Activated CD8-positive, alpha-beta memory T cell treated with anti-CD3 and anti-CD28 coated beads for 36 hours (primary cell): ENCODE measurements at regions not wholly inside any gene's neighbourhood (a gene's known extent, or its start where the extent isn't known, plus 50 kb on each side); places are given as distances from the start of the nearest gene placed in this dataset.

Experiments used
- CTCF ChIA-PET: fragments of 350-600 bp; sonication (Branson Sonifier 250); formaldehyde crosslinking; loops from one replicate; lab custom pipeline; 2021; ENCODE audit warnings: antibody characterized with exemption; lab: Charles Lee
- POLR2A ChIA-PET: fragments of 350-600 bp; sonication (Branson Sonifier 250); formaldehyde crosslinking; loops from one replicate; lab custom pipeline; 2021; ENCODE audit warnings: antibody characterized with exemption; lab: Charles Lee

GRCh38 chr5:9878206-9878605 is 248.1 kb upstream of the TAS2R1 start:
- ChIA-PET POLR2A (no interaction called here), CTCF (no interaction called here)

GRCh38 chr5:9877488-9877887 is 247.3 kb upstream of the TAS2R1 start:
- POLR2A ChIA-PET, result no interaction called here
- CTCF ChIA-PET, result no interaction called here

- POLR2A ChIA-PET, result no interaction called here
Measured at GRCh38 chr5:9876451-9876850, 246.3 kb upstream of the TAS2R1 start.

GRCh38 chr5:9869616-9870288 is 239.6 kb upstream of the TAS2R1 start:
- ChIA-PET POLR2A (no interaction called here), CTCF (no interaction called here)

More at GRCh38 chr5:9876451-9876850, 246.3 kb upstream of the TAS2R1 start:
- CTCF ChIA-PET, result no interaction called here

GRCh38 chr5:9865574-9865973 is 235.4 kb upstream of the TAS2R1 start:
- POLR2A ChIA-PET, result no interaction called here

DNA sequence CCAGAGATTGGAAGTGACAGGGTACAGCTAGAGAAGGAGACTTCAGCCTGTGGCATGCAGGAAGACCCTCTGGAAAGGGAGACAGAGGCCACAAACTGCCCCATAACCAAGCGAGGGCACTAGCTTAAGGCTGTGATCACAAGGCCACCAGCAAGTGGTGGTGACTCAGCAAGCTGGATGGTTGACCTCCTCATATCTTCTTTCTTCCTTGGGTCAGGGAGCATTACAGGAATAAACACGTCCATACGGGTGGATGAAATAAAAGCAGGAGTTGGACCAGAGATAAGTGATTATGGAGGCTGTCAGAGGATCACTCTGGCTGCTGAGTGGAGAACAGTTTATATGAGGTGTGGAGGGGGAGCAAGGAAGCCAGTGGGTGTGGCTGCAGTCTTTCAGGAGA is 234.6 kb upstream of the TAS2R1 start:
- POLR2A ChIA-PET, result no interaction called here
- CTCF ChIA-PET, result no interaction called here

More at GRCh38 chr5:9865574-9865973, 235.4 kb upstream of the TAS2R1 start:
- CTCF ChIA-PET, result no interaction called here

GRCh38 chr5:9863486-9863885 is 233.3 kb upstream of the TAS2R1 start:
- ChIA-PET CTCF (no interaction called here), POLR2A (no interaction called here)

DNA sequence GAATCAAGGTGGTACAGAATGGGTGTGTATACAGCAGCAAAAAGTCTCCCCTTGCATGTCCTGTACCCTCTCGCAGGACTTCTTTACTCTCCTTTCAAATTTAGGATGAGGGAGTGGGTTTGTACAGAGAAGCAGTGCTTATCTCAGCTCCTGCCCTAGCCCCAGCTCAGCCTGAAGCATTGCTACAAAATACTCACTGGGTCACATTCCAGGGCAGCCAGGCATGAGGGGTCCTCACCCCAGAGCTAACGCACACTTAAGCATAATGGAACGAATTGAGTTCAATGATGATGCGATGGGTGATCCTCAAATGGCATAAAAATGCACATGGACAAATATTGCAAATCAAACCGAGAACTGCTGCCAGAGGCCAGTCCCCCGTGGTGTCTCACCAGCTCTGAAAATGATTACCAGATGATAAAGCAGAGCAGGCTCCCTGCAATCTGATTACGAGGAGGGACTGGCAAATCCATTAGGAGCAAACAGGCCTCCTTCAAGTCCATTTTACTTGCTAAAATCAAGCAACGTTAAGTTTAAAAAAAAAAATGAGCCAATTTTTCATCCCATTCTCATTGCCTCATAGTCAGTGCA is 231.6 kb upstream of the TAS2R1 start:
- POLR2A ChIA-PET, result no interaction called here
- CTCF ChIA-PET, result no interaction called here

GRCh38 chr5:9859808-9860207 is 229.7 kb upstream of the TAS2R1 start:
- ChIA-PET CTCF (no interaction called here), POLR2A (interaction anchor here (0.6 kb wide), 1 partner anchor 42 kb away, joined by 5 read pairs; no protein-coding TSS in a partner anchor)

DNA sequence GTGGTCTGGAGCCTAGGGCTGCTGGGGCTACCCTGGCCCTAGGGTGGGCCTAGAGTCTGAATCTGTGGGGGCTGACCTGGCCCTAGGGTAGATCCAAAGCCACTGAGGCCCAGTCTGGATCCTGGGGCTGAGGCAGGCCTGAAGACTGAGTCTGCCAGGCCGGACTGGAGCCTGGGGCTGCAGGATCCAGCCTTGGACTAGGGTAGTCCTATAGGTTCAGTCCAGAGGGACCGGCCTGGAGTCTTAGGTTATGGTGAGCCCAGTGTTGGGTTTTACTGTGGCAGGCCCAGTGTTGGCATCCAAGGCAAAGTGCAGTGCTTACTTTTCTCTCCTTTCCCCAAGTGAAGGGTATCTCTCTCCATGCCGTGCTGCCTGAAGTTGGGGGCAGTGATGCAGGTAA is 227.9 kb upstream of the TAS2R1 start:
- CTCF ChIA-PET, result no interaction called here

GRCh38 chr5:9853309-9853708 is 223.2 kb upstream of the TAS2R1 start:
- ChIA-PET POLR2A (no interaction called here), CTCF (no interaction called here)

More for the DNA sequence above, 227.9 kb upstream of the TAS2R1 start:
- POLR2A ChIA-PET, result no interaction called here

DNA sequence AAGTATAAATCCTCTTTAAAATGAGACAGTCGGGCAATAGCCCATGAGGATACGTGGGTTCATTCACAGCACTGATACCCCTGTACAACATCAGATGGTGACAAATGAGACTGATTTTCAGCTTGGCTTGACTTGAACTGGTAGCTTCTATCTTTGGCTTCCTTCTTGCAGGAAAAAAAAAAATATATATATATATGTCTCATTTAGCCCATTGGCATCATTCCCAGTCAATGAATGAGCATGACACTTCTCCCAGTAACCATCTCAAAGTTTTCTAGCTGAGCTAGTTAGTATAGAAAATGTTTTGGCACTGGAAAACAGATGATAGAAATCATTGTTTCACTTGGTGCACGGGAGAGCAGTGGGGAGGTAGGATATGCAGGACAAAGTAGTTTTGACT is 222.5 kb upstream of the TAS2R1 start:
- POLR2A ChIA-PET, result no interaction called here

GRCh38 chr5:9851458-9851857 is 221.3 kb upstream of the TAS2R1 start:
- POLR2A ChIA-PET, result no interaction called here
- CTCF ChIA-PET, result no interaction called here

More for the DNA sequence above, 222.5 kb upstream of the TAS2R1 start:
- CTCF ChIA-PET, result no interaction called here

DNA sequence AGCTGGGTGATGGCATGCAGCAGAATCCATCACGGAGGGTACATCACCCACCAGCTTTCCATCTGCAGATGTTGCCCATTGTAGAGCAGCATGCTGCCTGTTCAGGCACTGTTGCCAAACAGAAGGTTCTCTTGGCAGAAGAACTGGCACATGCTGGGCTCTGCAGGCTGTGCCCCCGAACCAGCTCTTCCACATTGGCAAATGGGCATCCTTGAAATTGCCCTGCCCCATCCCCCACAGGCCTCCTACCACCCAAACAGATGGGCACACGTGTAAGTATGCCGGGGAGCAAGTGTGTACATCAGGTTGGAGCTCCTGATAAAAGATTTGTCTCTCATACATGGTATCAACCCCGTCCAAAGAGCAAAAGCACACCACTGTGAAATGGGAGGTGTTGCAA is 220.3 kb upstream of the TAS2R1 start:
- CTCF ChIA-PET, result no interaction called here

GRCh38 chr5:9847631-9848030 is 217.5 kb upstream of the TAS2R1 start:
- ChIA-PET POLR2A (no interaction called here), CTCF (no interaction called here)

More for the DNA sequence above, 220.3 kb upstream of the TAS2R1 start:
- POLR2A ChIA-PET, result no interaction called here

DNA sequence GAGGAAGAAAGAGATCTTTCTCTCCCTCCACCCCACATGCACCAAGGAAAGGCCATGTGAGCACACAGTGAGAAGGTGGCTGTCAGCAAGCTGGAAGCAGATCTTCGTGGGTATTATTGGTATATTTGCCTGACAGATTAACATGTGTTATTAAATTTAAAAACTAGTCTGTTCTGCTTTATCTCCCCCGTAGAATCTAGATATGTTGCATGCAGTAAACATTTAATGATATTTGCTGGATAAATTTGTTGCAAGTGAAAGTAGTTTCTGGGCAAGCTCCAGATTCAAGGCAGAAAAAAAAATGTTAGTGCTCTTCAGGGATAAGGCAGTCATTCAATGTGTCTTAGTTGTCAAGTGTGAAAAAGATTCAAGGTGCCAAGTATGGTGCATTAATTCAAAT is 215.0 kb upstream of the TAS2R1 start:
- POLR2A ChIA-PET, result no interaction called here
- CTCF ChIA-PET, result no interaction called here

DNA sequence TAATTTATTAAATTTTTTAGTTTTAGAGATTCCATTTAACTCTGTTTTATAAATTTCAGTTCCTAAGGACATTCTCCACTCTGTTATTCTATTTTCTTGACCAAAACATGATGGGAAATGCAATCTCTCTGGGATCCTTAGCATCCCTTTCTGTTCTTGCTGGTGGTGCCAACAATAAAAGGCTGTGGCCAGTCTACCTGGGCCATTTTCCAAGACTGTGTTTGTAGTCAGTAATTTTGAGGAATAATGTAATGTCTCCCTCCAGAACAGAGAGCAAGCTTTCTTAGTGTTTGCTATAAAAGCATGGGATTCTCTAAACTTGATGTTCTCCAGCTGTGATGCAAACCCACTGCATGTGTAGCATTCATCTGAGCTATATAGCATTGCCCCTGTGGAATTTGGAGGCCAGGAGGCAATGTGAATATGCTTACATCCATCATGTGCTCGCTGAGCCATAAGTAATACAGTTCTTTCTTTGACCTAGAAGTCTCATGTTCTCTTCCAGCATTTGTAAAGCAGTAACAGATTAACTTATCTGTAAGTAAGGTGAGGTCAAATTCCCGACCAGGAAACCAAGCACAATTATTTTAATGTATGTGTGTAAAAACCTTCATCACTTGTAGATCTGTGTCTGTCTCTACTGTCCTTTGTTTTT is 211.5 kb upstream of the TAS2R1 start:
- ChIA-PET CTCF (no interaction called here), POLR2A (no interaction called here)

- ChIA-PET CTCF (no interaction called here), POLR2A (no interaction called here)
Measured at GRCh38 chr5:9838916-9839315, 208.8 kb upstream of the TAS2R1 start.

DNA sequence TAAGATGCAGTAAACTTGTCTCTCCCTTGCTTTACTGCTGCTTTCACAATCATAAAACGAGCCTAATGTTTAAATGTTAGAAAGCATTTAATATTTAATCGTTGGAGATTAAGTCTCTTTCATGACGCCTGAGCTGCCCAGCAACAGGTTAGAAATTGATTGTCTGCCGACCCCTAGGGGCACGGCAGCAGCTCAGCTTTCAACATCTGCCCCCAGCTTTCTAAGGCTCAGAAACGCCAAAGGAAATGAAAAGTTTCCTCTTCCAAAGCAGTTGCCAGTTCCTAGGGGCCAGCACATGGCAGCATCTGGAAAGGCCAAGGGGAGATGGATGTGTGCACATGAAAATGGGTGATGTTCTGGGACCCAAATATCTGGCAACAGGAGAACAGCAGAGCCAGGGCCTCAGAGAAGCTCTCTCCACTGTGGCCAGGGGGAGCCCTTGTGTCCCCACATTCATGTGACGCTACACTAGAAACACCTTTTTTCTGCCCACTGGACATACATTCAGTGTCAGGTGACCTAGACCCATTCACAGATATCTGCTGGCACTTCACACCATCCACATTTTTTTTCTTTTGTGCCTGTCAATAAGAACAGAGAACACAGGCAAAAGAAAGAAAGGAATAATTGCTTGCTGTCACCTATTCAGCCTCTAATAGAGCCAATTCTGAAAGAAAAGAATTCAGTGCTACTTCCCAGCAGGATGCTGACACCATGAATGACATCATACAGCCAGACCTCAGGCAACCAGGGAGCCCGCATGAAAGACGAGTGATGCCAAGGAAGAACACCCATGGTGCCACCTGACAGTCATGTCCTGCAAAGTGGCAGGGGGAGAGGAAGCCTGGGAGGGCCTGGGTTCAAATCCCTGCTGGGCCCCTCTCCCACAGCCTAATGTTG is 205.0 kb upstream of the TAS2R1 start:
- POLR2A ChIA-PET, result no interaction called here
- CTCF ChIA-PET, result no interaction called here

DNA sequence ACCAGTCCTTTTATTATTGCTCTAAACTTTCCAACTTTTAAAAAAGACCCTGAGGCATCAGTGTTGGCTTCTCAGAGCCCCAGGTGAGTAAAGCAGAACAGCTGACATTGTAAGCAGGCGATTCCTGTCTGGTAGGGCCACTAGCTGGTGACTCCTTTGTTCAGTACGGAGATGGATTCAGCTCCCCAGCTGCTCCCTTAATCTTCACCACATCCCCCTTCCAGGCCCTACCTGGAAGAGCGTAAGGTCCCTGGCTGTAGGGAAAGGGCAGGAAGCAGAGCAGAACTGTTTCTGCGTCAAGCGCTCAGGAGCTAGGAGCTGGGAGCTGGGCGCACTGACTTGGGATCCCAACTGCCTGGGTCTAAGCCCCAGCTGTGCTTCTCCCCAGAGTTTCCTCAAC is 203.7 kb upstream of the TAS2R1 start:
- ChIA-PET CTCF (no interaction called here), POLR2A (no interaction called here)
